HepG2 (cell line): ENCODE measurements at regions not wholly inside any gene's neighbourhood (a gene's known extent, or its start where the extent isn't known, plus 50 kb on each side); places are given as distances from the start of the nearest gene placed in this dataset.

Experiments used
- ATAC-seq: fragments of 200-7000 bp; cut with Tn5 transposase; 3 replicates; pipeline ENCODE4 v1.9.1; 2020; ENCODE audit warnings: mild to moderate bottlenecking, moderate library complexity
- BruUV-seq: library from RNA; stranded (reverse); fragments of 400-500 nt; replicated peaks from 2 replicates; lab custom pipeline; 2021; lab: Mats Ljungman, UMichigan
- CTCF ChIA-PET: fragments of 300-600 bp; formaldehyde crosslinking; extraction: SDS; loops from one replicate; lab custom pipeline; 2021; ENCODE audit warnings: low total read pairs, inconsistent platforms, low intra/inter-chr PET ratio; lab: Yijun Ruan, JAX
- POLR2A ChIA-PET: fragments of 350-600 bp; sonication (Branson Sonifier 250); formaldehyde crosslinking; loops from one replicate; lab custom pipeline; 2020; ENCODE audit warnings: antibody characterized with exemption, inconsistent platforms; lab: Yijun Ruan, JAX
- DNase-seq: peaks from one replicate; pipeline ENCODE4 v3.0.0-alpha.2; 2015; ENCODE audit warnings: low spot score
- FAIRE-seq: peaks from 3 replicates; lab custom pipeline; 2011; peaks lifted over from hg19 to GRCh38; lab: Jason Lieb, UNC
- H2AFZ ChIP-seq: one replicate; pipeline ENCODE4 v1.6.1; 2011; ENCODE audit warnings: low read length, inconsistent platforms
- H3K27ac ChIP-seq: fragments of 300-600 bp; 3 replicates; pipeline ENCODE4 v1.8.0; 2011; ENCODE audit warnings: mixed run types, mild to moderate bottlenecking, mixed read lengths, low read length, inconsistent platforms; ENCODE audit not compliant: insufficient read depth; ENCODE audit errors: extremely low read length
- H3K27me3 ChIP-seq, 2 experiments: fragments of 200-600 bp in 1 of 2; 2 replicates in 1 of 2; 3 replicates in 1 of 2; pipeline versions ENCODE4 v1.6.0 to v1.8.0; 2011; ENCODE audit warnings: low read length in 2 of 2, mild to moderate bottlenecking in 2 of 2, moderate library complexity in 2 of 2, inconsistent platforms in 1 of 2; ENCODE audit not compliant: insufficient read depth in 2 of 2, control insufficient read depth in 1 of 2
- H3K36me3 ChIP-seq, 2 experiments: fragments of 200-600 bp in 1 of 2; replicated peaks in 1 of 2; 2 replicates in 1 of 2; 3 replicates in 1 of 2; pipeline versions ENCODE4 v1.5.1 to v1.8.0; 2011; ENCODE audit warnings: low read length in 2 of 2, inconsistent platforms in 1 of 2; ENCODE audit not compliant: insufficient read depth in 2 of 2, control insufficient read depth in 1 of 2
- H3K4me1 ChIP-seq: 2 replicates; pipeline ENCODE4 v1.5.1; 2012; ENCODE audit warnings: low read length, inconsistent platforms; ENCODE audit not compliant: insufficient read depth
- H3K4me2 ChIP-seq: 2 replicates; pipeline ENCODE4 v1.6.0; 2011; ENCODE audit warnings: low read depth, low read length, inconsistent platforms
- H3K4me3 ChIP-seq, 3 experiments: fragments of 200-600 bp in 1 of 3; sonication (generic), shearing (Covaris generic) in 1 of 3; replicated peaks in 1 of 3; 2 replicates each; pipeline ENCODE4 v1.5.1; 2011 to 2016; ENCODE audit warnings: low read length in 3 of 3, inconsistent platforms in 2 of 3, low read depth in 2 of 3, mild to moderate bottlenecking in 2 of 3, control low read depth in 1 of 3, mixed read lengths in 1 of 3; ENCODE audit not compliant: insufficient read depth in 1 of 3
- H3K79me2 ChIP-seq: one replicate; pipeline ENCODE4 v1.6.1; 2011; ENCODE audit warnings: low read length, inconsistent platforms; ENCODE audit not compliant: insufficient read depth
- H3K9ac ChIP-seq: 2 replicates; pipeline ENCODE4 v1.6.0; 2011; ENCODE audit warnings: mild to moderate bottlenecking, low read depth, low read length, inconsistent platforms; ENCODE audit not compliant: insufficient read depth
- H3K9me3 ChIP-seq: 2 replicates; pipeline ENCODE4 v1.5.1; 2012; ENCODE audit warnings: mild to moderate bottlenecking, low read length
- H4K20me1 ChIP-seq: 2 replicates; pipeline ENCODE4 v1.6.0; 2011; ENCODE audit warnings: inconsistent platforms, mild to moderate bottlenecking, low read length, moderate library complexity; ENCODE audit not compliant: insufficient read depth
- BCL6 ChIP-seq: IDR thresholded peaks from 2 replicates; pipeline ENCODE4 v1.6.1; 2016; ENCODE audit warnings: missing genetic modification reagents, missing compliant biosample characterization
- BRD4 ChIP-seq: sonication (generic); formaldehyde crosslinking; IDR thresholded peaks from 2 replicates; pipeline ENCODE4 v1.4.0; 2020; ENCODE audit warnings: missing genetic modification reagents
- CCAR2 ChIP-seq: fragments of 200-400 bp; formaldehyde crosslinking; optimal IDR thresholded peaks from 2 replicates; pipeline ENCODE3; 2018; ENCODE audit warnings: low read depth, mild to moderate bottlenecking, low read length, moderate library complexity
- MAFF ChIP-seq: IDR thresholded peaks from 2 replicates; pipeline ENCODE4 v1.6.1; 2011; ENCODE audit warnings: low read depth, low read length, improper control_type of control experiment
- MAFK ChIP-seq, 2 experiments: IDR thresholded peaks in 1 of 2; conservative IDR thresholded peaks in 1 of 2; 2 replicates each; pipeline ENCODE4 v1.6.1; 2011; ENCODE audit warnings: improper control_type of control experiment in 2 of 2, low read length in 2 of 2
- SKI ChIP-seq: fragments of 450-650 bp; IDR thresholded peaks from one replicate; pipeline ENCODE4 v1.6.1; 2018; ENCODE audit warnings: mild to moderate bottlenecking; ENCODE audit not compliant: partially characterized antibody
- SUZ12 ChIP-seq: fragments of 150-350 bp; IDR thresholded peaks from 2 replicates; pipeline ENCODE4 v1.6.1; 2014; ENCODE audit warnings: low read depth, low read length
- YEATS2 ChIP-seq: sonication (generic); formaldehyde crosslinking; IDR thresholded peaks from 2 replicates; pipeline ENCODE4 v1.4.0; 2020; ENCODE audit warnings: missing genetic modification reagents, borderline replicate concordance
- ZBTB39 ChIP-seq: sonication (generic); formaldehyde crosslinking; IDR thresholded peaks from 2 replicates; pipeline ENCODE4 v1.5.0; 2020; ENCODE audit warnings: missing genetic modification reagents
- ZFP36L1 ChIP-seq: sonication (generic); formaldehyde crosslinking; IDR thresholded peaks from 2 replicates; pipeline ENCODE4 v1.8.0; 2022; ENCODE audit warnings: mild to moderate bottlenecking, missing genetic modification reagents, moderate library complexity
- ZNF143 ChIP-seq: sonication (generic); formaldehyde crosslinking; IDR thresholded peaks from 2 replicates; pipeline ENCODE4 v1.4.0; 2020; ENCODE audit warnings: missing genetic modification reagents
- ZNF607 ChIP-seq: sonication (generic); formaldehyde crosslinking; IDR thresholded peaks from 2 replicates; pipeline ENCODE4 v1.5.1; 2020; ENCODE audit warnings: missing genetic modification reagents, mild to moderate bottlenecking, borderline replicate concordance
- whole genome bisulfite sequencing: methylation state at CpG from one replicate; pipeline ENCODE4 v1.1.6; 2017; ENCODE audit warnings: low lambda C conversion rate; 5-methylcytosine and 5-hydroxymethylcytosine counted together
- in situ Hi-C: cut with HindIII; loops from 2 replicates; pipeline ENCODE4 v1.10.0; 2017; ENCODE audit warnings: low pct_unique_long_range_greater_than_20kb; ENCODE audit not compliant: extremely low pct_ligation_motif_present
- intact Hi-C: fragments of 100-400 bp; cut with micrococcal nuclease; formaldehyde crosslinking; loops from one replicate; pipeline ENCODE4 v1.10.0; 2022; ENCODE audit not compliant: unreplicated experiment
- TF ChIP-seq, protein P1 (sequence below): IDR thresholded peaks from 2 replicates; pipeline ENCODE4 v1.6.1; 2016
- TF ChIP-seq, protein P2 (sequence below): sonication (generic); formaldehyde crosslinking; IDR thresholded peaks from 2 replicates; pipeline ENCODE4; 2020; ENCODE audit warnings: missing genetic modification reagents, mild to moderate bottlenecking, borderline replicate concordance

- no peak overlapping the region for H2AFZ ChIP-seq
- CTCF ChIA-PET, result no interaction called here
- no peaks in the 10 kb centered on the region for H3K36me3 ChIP-seq
- no TSS peak for BruUV-seq
- intact Hi-C loops, result no loop called here
- H3K9me3 ChIP-seq, result no peaks in the 10 kb centered on the region; the same call in 1 of the 2 replicates
- no peak overlapping the region for H3K9ac ChIP-seq
- ATAC-seq (no peak), DNase-seq (no peak), FAIRE-seq (no peak)
- TF ChIP-seq BRD4 (CRISPR knock-in tag) (no peak), MAFF (peak; percentile 64), SUZ12 (no peak), MAFK (conservative IDR thresholded peaks at IDR 0.05 in 1 of 2, IDR thresholded peaks at IDR 0.05 in 1 of 2; ENCODE audit: low read length in 2 of 2) (peak; percentile 47 to 78; a peak in 3 of 4 replicates)
- peaks cover 0 to 28% of the 10 kb centered on the region in 2 experiments; a peak in 3 of 5 replicates for H3K27me3 ChIP-seq
- no peaks in the 10 kb centered on the region for H3K79me2 ChIP-seq
- H4K20me1 ChIP-seq, result no peaks in the 10 kb centered on the region
- in situ Hi-C loops, result no loop called here
- H3K4me2 ChIP-seq, result no peak overlapping the region
- no peaks in the 10 kb centered on the region for H3K4me1 ChIP-seq
- no peak overlapping the region for H3K27ac ChIP-seq
- H3K4me3 ChIP-seq, result no peak overlapping the region
- POLR2A ChIA-PET, result no interaction called here
Measured at GRCh38 chr7:155162422-155162821, 92.3 kb downstream of the HTR5A start.

GRCh38 chr7:155163696-155164095 is 93.6 kb downstream of the HTR5A start:
- in situ Hi-C loops (no loop called here), intact Hi-C loops (no loop called here)
- POLR2A ChIA-PET, result no interaction called here
- Histone ChIP-seq H3K79me2 (no peaks in the 10 kb centered on the region), H3K4me3 (no peak overlapping the region), H3K27me3 (peaks cover 0 to 35% of the 10 kb centered on the region in 2 experiments; a peak in 3 of 5 replicates), H3K4me2 (no peak overlapping the region), H4K20me1 (peaks cover 2% of the 10 kb centered on the region; the same call in 1 of the 2 replicates), H3K36me3 (no peaks in the 10 kb centered on the region), H3K4me1 (no peaks in the 10 kb centered on the region), H2AFZ (no peak overlapping the region), H3K9ac (no peak overlapping the region), H3K9me3 (no peaks in the 10 kb centered on the region; the same call in 1 of the 2 replicates), H3K27ac (no peak overlapping the region)
- BruUV-seq, result no TSS peak
- no peak for ATAC-seq
- TF ChIP-seq ZFP36L1 (CRISPR knock-in tag) (no peak), ZNF143 (no peak), YEATS2 (CRISPR knock-in tag) (no peak), ZNF607 (CRISPR knock-in tag) (no peak), SKI (no peak), CCAR2 (no peak), ZBTB39 (CRISPR knock-in tag) (no peak), BCL6 (CRISPR knock-in tag) (no peak)
- TF ChIP-seq, protein P1, sequence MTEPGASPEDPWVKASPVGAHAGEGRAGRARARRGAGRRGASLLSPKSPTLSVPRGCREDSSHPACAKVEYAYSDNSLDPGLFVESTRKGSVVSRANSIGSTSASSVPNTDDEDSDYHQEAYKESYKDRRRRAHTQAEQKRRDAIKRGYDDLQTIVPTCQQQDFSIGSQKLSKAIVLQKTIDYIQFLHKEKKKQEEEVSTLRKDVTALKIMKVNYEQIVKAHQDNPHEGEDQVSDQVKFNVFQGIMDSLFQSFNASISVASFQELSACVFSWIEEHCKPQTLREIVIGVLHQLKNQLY (CRISPR knock-in tag), result no peak
- TF ChIP-seq, protein P2, sequence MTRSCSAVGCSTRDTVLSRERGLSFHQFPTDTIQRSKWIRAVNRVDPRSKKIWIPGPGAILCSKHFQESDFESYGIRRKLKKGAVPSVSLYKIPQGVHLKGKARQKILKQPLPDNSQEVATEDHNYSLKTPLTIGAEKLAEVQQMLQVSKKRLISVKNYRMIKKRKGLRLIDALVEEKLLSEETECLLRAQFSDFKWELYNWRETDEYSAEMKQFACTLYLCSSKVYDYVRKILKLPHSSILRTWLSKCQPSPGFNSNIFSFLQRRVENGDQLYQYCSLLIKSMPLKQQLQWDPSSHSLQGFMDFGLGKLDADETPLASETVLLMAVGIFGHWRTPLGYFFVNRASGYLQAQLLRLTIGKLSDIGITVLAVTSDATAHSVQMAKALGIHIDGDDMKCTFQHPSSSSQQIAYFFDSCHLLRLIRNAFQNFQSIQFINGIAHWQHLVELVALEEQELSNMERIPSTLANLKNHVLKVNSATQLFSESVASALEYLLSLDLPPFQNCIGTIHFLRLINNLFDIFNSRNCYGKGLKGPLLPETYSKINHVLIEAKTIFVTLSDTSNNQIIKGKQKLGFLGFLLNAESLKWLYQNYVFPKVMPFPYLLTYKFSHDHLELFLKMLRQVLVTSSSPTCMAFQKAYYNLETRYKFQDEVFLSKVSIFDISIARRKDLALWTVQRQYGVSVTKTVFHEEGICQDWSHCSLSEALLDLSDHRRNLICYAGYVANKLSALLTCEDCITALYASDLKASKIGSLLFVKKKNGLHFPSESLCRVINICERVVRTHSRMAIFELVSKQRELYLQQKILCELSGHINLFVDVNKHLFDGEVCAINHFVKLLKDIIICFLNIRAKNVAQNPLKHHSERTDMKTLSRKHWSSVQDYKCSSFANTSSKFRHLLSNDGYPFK, result no peak
- CTCF ChIA-PET, result no interaction called here
- FAIRE-seq, result no peak
- 13% methylated on average over 7 of the region's 7 CpGs for WGBS
- DNase-seq, result no peak
